Renal cortex interstitium (tissue), 11 donors: ENCODE measurements at regions not wholly inside any gene's neighbourhood (a gene's known extent, or its start where the extent isn't known, plus 50 kb on each side); places are given as distances from the start of the nearest gene placed in this dataset.
"Not testable (repeated sequence)": the region's sequence is repeated elsewhere in the genome, so short reads cannot be mapped to it uniquely, and the experiment has no call there.

Experiments
- DNase-seq, 11 donors: peaks; one replicate each; pipeline ENCODE4 v3.0.0-alpha.2; 2013; ENCODE audit warnings: low read depth in 9 of 11, low spot score in 4 of 11; ENCODE audit errors: extremely low read depth in 1 of 11

DNA sequence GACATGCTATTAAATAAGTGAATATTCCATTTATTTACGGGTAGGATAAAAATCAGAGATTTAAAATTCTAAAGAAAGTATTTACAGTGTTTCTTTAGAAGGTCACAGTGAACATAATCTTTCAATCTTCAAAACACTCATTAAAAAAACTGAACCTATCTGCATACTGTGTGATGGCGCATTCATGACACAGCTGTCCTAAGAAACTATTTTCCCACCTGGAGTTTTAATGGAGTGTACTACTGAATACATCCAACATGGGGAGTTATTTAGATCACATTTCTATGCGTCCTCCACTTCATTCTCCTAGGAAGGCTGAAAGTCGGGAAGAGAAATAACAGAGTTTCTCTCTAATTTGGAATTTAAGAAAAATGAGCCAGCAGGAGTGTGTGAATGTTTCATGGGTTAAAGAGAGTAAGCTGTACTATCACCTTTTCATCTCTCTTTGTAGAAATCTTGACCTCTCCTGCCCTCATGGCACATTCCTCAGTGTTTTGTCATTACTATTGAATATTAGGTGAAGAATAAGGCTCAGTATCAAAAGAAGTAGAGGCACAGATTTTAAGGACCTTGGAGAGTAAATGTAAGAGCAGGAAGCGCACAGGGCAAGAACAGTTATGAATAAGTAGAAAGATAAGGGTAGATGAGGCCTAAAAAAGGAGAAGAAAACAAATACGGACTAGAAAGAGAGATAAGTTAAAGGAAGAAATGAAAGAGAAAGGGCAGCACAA lies 551.2 kb upstream of the TUSC1 start:
- no peak for DNase-seq

DNA sequence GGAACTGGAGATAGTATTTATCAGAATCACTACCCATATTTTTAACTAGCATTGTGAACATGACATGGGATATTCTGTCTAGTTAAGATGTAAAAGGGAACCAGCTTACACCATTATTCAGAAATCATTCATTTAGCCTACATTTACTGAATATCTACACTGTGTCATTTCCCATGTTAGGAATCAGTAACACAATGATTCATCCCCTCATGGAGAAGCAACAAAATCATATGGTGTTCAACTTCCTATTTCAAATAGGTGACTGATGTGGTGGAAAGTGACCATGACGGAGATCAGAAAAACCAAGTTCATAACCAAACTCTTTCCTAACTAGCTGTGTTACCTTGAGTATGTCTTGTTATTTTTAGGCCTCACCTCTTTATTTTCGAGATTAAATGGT lies 550.0 kb upstream of the TUSC1 start:
- no peak for DNase-seq

DNA sequence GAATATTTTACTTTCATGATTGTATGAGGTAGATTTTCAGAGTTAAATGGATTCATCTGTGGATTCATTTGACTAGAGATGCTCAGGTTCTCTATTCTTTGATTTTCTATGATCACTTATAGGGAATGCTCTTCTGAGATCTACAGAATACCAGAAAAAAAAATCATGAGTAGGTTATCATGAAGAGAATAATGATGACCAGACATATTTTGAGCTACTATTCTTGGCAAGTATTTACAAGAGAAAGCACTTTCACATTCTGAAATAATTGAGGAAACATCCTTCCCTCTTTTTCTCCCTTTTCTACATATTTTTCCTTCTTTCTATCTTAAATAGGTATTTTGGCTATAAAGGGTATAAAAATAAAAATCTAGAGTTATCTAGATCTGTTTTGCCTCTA lies 543.0 kb upstream of the TUSC1 start:
- DNase-seq = no peak

DNA sequence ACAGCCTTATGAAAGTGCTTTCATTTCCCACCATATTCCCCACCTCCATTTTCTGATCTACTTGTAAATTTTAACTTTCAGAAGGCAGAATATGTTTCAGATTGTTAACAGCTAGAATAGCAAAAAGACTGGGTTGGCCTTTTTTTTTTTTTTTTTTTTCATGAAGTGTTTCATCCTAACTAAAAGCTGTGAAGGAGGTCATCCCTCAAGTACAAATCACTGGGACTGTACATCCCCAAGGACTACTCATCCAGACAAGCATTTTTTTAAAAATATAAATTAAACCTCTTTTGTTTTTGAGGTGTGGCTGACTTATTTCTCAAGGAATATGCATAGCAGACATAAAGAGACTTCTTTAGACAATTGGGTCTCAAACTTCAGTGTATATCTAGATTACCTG lies 542.1 kb upstream of the TUSC1 start:
- no peak for DNase-seq

DNA sequence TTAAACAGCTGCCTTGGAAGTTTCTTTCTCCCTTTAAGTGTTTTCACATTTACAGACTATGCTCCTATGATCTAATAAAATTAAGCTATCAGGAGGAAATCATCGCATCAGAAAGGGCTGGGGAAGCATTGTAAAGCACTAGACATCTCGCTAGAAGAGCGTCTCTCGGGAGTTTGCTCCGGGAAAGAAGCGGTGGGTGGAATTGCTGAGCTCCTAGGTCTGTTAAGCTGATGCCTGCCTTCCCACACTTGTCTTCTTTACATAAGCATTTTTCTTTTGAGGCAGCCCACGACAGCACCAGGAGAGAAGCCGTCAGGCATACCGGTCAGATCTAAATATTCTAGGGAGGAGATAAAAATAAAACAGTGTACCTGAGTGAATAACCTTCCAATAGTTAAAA lies 541.7 kb upstream of the TUSC1 start:
- DNase-seq = no peak

DNA sequence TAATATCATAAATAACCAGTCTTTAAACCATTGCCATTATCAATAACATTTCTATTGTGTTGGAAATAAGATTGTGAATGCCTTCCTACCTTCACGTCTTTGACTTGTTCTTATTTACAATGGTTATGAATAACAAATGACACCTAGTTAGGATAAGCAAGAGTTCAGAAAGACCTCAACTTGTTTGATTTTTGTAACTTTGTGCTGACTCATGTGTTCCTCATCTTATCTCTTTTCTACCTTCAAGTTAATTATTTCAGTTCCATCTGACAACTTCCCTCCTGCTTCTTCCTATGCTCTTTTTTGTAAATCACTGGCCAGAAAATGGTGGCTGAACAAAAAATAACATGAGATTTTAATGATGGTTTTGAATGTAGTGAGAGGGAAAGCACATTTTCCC lies 538.5 kb upstream of the TUSC1 start:
- DNase-seq = no peak

DNA sequence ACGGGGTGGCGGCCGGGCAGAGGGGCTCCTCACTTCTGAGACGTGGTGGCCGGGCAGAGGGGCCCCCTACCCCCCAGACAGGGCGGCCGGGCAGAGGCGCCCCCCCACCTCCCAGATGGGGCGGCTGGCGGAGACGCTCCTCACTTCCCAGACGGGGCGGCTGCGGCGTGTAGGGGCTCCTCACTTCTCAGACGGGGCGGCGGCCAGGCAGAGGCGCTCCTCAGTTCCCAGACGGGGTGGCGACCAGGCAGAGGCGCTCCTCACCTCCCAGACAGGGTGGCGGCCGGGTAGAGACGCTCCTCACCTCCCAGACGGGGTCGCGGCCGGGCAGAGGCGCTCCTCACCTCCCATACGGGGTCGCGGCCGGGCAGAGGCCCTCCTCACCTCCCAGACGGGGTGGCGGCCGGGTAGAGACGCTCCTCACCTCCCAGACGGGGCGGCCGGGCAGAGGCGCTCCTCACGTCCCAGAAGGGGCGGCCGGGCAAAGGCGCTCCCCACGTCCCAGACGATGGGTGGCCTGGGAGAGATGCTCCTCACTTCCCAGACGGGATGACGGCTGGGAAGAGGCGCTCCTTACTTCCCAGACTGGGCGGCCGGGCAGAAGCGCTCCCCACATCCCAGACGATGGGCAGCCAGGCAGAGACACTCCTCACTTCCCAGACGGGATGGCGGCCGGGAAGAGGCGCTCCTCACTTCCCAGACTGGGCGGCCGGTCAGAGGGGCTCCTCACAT lies 536.6 kb upstream of the TUSC1 start:
- DNase-seq = not testable (repeated sequence)

DNA sequence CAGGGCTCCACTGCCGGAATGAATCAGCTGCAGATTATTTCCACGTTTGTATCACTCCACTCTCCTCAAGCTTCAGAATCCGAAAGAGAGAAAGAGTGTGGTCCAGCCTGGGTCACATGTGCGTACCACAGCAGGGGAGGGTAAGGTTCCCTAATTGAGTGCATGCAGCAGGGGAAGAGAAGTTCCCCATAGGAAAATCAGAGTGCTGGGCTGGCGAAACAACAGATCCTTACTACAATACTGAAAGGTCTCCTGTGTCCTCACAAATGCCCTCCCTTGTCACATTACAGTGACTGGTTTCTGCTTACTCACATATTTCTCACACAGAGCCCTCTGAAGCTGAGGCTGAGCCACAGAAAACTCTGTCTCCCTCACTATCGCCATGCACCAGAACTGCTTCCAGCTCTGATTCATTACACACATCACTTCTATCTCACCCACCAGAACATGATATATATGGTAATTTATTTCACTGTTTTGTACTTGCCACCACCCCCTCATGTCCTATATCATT lies 532.2 kb upstream of the TUSC1 start:
- no peak for DNase-seq

DNA sequence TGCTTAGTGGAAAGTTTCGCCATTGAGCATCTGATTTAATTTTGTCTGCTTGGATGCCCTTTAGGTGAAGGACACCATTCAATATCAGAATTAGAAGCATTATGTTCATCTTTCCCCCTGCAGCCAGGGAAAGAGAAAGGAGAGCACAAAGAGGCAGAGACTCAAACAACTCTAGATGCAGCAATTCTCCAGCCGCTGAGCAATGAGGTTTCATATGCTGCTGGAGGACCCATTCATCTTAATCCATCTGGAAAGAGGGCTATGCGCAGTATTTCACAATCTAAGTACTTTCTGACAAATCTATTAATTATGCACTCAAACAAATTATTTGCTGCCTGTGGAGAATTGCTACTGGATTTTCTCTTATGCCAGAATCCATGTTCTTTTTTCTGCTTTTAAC lies 527.0 kb upstream of the TUSC1 start:
- no peak for DNase-seq

DNA sequence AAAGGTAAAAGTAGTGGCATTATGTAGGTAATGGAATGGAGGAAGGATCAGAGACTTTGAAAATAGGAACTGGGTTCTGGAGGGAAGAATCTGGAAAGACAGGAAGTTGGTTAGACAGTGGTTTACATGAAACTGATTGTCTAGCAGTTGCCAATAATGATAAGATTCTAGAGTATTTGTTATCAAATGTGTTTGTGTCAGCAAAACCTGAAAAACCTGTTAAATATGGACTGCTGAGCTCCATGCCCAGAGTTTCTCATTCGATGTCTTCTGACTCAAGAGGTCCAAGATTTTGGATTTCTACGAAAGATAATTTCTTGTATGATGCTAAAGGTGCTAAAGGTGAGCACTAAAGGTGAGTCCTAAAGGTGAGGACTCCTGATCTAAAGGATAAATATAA lies 515.0 kb upstream of the TUSC1 start:
- no peak for DNase-seq

DNA sequence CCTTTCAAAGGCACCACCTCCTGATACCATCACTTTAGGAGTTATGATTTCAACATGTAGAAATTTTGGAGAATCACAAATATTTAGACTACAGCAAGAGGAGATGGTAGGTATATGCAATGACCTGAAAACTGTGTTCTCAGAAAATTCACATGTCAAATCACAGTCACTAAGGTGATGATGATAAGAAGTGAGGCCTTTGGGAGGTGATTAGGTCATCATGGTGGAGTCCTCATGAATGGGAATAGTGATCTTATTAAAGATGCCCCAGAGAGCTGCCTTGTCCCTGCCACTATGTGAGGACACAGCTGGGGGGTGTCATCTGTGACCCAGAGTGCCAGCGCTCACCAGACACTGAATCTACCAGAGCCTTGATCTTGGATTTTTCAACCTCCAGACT lies 513.5 kb upstream of the TUSC1 start:
- no peak for DNase-seq

DNA sequence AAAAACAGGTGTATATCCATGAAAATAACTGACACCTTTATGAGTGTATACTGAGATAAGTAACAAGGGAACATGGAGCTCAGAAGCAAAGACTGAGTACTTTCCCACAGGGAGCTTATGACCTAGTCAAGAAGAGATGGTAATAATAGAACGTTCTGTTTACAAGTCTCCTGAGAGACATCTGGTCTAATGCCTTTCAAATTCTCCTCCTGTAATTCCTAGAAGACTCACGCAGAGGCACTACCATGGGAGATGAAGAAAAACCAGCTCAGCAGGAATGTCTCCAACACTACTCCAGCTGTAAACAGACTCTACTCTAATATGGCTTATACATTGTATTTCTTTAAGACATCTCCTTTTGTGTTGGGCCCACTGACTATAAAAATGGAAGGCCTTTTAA lies 503.6 kb upstream of the TUSC1 start:
- no peak for DNase-seq

DNA sequence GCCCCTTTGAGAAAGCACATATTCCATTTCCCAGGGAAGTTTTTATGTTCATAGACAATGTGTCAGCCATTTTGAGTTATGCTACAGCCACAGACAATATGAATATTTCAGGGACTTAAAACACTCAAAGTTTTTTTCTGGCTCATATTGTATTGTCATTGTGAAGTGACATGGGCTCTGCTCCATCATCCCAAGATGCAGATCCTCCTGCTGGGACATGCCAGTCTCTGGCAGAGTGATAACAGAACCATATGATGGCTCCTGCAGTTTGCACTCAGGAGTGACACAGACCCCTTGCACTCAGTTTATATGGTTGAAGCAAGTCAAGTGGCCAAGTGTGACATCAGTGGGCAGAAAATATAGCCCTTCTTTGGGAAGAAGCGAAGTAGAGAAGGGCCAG lies 498.4 kb upstream of the TUSC1 start:
- no peak for DNase-seq

DNA sequence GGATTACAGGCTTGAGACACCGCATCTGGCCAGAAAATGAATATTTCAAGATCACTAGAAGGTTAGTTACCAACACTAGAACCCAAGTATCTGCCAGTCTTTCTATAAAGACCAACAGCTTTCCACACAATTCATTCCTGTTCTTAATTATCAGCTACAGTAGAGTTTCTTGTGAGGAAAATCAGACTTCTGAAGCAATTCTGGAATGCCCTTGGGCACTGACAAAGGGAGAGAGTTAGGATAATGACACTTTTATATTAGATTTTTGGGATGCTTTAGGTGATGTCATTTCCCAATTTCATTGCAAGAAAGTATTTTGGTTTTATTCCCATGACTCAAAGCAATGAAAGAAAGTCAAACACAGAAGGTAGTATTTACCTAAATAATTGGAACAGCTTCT lies 497.0 kb upstream of the TUSC1 start:
- no peak for DNase-seq

DNA sequence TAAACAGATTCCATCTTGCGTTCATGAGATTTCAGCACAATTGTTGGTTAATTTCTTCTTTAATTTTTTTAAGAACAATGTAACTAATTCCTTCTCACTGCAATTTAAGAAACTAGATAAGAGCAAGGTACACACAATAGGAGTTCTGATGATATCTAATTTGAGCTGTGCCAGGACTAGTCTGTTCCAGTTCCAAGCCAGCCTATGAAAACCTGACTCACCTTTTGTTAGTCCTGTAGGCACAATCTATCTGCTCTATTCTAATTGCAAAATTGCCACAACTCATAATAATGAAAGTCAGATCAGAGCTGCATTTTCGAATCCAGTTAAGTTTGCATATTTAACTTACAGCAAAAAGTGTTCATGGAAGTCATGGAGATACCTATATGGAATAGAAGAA lies 494.1 kb upstream of the TUSC1 start:
- no peak for DNase-seq

DNA sequence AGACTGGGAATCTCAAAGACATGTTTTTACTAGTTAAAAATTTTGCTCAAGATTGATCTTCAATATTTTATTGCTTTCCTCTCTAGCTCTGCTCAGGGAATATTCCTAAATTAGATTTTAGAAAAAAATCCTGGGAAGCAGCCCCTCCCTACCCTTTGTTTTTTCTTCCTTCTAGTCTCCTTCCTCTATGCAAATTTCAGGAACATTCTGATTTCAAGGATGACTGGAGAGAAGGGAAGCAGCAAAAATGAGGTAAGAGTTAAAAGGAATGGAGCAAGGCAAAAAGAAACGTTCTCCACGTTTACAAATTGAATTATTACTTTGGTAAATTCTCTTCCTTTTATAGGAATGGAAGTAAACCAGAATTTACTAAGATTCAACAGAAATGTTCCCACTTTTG lies 493.4 kb upstream of the TUSC1 start:
- DNase-seq = no peak

DNA sequence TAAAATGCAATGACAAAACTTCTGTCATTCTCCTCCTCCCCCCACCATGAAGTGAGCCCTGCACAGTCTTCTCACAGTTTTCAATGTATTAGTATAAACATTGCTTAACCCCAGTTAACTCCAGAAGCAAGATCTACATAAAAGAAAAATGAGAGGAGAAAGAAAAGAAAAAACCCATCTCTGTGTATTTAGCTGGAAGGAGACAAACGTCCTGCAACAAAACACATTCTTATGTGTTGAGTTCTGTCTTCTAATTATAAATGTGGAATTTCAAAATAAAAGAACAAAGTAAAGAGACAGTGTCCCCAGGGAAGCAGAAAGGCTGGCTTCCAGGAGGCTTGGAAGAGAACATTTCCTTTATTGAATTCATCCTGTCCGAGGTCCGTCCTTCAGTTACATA lies 491.9 kb upstream of the TUSC1 start:
- DNase-seq = no peak

DNA sequence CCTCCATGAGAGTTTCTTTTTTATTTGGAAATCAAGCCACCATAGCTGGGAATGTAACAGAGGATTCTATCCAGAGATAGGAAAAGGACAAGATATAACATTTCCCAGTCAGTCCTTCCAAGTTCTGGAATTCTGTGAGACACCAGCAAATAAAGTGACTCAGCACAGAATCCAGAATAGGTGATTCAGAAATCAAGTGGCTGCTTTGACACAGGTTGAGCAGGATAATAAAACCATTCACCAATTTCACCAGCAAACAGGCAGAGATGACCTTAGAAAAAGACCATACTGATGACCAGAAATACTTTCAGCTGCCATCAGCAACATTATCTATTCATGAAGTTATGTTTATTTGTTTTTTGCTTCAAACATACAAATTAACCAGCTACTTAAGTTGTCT lies 491.5 kb upstream of the TUSC1 start:
- no peak for DNase-seq

DNA sequence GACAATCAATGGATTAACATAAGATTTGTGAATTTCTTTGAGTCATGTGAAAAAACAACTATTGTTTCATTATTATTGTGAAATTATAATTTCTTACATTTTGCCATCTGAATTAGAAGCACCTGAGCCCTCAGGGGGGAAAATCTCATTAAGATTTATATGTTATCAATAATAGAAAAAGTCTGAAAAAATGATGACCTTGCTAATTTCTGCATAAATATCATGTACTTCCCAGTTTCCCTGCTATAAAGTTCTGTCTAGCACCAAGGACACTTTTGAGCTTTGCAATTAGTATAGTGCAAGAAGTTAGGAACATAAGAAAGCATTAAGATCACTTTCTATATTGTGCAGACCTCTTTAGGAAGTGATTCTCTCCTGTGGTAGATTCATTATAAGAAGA lies 488.3 kb upstream of the TUSC1 start:
- no peak for DNase-seq

DNA sequence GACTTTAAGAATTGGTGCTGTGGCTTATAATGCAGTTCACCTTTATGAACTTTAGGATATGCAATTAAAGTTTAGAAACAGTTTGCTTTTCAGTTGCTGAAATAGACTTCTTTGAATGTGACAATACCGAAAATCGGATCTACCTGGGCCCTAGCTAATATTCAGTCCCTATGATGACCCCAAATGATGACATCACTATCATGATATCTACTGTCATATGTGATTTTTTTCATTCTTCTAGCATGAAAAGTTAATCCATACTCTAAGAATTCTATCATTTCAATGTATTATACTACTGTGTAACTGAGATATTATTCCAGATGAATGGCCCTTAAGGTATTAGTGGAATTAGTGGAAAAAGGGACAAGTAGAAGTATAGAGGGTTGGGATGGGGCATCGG lies 487.2 kb upstream of the TUSC1 start:
- no peak for DNase-seq

DNA sequence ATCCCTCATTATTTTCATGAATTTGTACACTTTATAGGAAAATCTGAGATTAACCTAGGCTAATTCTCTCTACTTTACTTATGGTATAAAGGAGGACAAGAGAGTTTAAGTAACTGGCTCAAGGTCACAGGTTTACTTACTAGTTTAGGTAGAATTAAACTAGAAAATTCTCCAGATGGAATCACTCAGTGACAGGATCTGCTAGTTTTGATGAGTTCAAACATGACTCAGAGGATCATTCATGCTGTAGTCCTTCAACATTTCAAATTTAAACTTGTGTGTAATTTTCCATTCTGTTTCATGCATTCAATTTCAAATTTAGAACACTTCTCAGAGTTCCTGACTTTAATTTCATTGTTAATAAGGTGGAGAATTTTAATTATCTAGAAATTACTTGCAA lies 485.7 kb upstream of the TUSC1 start:
- DNase-seq = no peak
